ENCODE measurements at regions not wholly inside any gene's neighbourhood (a gene's known extent, or its start where the extent isn't known, plus 50 kb on each side); places are given as distances from the start of the nearest gene placed in this dataset.

DNA sequence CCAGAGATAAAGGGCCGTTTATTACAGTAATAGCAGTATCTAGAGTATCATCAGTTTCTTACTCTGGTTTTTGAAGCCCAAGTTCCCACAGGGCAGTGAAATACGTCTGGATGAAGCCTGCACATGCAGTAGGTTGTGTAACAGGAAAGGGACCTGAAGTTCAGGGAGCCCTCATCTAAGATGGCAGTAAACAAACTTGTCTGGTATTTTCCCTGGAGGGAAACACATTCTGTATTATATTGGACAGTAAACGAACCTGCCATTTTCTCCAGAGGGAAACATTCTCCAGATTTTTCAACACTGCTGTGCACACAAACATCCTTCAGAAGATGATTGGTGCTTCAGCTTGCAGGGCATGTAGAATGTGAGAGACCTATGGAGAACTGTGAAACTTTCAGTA lies 189.9 kb downstream of the TFEC start:
- peaks cover 5% of the 10 kb centered on the region for H3K9me3 Mint-ChIP-seq

DNA sequence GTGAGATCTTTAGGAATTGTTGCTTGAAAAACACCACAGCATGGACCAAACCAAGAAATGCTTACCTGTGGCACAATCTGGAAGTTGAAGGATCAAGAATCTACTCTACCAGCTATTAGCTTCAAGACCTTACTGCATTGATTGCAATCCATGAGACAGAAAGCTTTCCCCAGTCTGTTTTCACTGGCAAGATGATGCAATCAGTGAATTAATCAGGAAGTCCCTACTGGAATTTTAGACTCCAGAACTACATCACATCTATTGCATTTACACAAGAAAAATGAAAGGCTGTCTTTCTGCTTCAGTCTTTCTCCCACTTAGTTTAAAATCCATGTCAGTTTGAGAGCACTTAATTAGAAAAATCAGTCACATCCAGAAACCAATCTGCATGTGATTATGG lies 191.7 kb downstream of the TFEC start:
- Histone ChIP-seq H3K27ac (no peak overlapping the region), H3K4me3 (no peak overlapping the region)
- no peak overlapping the region for H3K27ac Mint-ChIP-seq

More for the DNA sequence above, 189.9 kb downstream of the TFEC start:
- Histone ChIP-seq H3K9ac (no peak overlapping the region), H3K9me3 (ENCODE audit: low read depth) (no peaks in the 10 kb centered on the region), H3K79me2 (ENCODE audit: low read depth) (no peaks in the 10 kb centered on the region), H3F3A (ENCODE audit: low read depth) (no peaks in the 10 kb centered on the region), H3K36me3 (no peaks in the 10 kb centered on the region), H3K27ac (no peak overlapping the region), H3K4me3 (no peak overlapping the region), H4K20me1 (ENCODE audit: low read depth) (no peaks in the 10 kb centered on the region), H3K27me3 (no peaks in the 10 kb centered on the region), H3K4me1 (no peaks in the 10 kb centered on the region), H3K4me2 (no peak overlapping the region), H2AFZ (replicated peaks) (no peak overlapping the region)
- no peaks in the 10 kb centered on the region for H3K4me1 Mint-ChIP-seq
- no peak for TF ChIP-seq EZH2phosphoT487 (IDR thresholded peaks at IDR 0.05)
- TF ChIP-seq, protein P1, sequence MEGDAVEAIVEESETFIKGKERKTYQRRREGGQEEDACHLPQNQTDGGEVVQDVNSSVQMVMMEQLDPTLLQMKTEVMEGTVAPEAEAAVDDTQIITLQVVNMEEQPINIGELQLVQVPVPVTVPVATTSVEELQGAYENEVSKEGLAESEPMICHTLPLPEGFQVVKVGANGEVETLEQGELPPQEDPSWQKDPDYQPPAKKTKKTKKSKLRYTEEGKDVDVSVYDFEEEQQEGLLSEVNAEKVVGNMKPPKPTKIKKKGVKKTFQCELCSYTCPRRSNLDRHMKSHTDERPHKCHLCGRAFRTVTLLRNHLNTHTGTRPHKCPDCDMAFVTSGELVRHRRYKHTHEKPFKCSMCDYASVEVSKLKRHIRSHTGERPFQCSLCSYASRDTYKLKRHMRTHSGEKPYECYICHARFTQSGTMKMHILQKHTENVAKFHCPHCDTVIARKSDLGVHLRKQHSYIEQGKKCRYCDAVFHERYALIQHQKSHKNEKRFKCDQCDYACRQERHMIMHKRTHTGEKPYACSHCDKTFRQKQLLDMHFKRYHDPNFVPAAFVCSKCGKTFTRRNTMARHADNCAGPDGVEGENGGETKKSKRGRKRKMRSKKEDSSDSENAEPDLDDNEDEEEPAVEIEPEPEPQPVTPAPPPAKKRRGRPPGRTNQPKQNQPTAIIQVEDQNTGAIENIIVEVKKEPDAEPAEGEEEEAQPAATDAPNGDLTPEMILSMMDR (IDR thresholded peaks at IDR 0.05) = no peak
- no peaks in the 10 kb centered on the region for H3K36me3 Mint-ChIP-seq
- H3K27ac Mint-ChIP-seq = no peak overlapping the region
- no peaks in the 10 kb centered on the region for H3K27me3 Mint-ChIP-seq (ENCODE audit: insufficient read depth, low read depth)
- no peak for DNase-seq (ENCODE audit: low spot score)
- H3K4me3 Mint-ChIP-seq = no peak overlapping the region

DNA sequence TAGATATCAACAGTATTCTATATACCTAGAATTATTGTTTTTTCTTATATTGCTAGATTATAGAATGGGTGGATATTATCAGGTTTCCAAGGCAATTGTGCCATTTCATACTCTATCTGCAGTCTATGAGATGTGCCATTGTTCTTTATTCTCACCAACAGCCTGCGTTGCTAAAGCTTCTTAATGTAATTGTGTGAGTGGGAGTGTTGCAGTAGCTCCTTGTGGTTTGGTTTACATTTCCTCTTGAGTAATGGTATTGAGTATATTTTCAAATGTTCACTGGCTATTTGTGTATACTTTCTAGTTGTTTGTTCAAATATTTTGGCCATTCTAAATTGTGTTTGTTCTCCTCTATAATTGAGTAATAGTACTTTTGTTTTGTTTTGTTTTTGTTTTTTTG lies 199.2 kb downstream of the TFEC start:
- Mint-ChIP-seq H3K9me3 (peaks cover 3% of the 10 kb centered on the region), H3K4me1 (no peaks in the 10 kb centered on the region), H3K27ac (no peak overlapping the region), H3K4me3 (no peak overlapping the region), H3K27me3 (ENCODE audit: insufficient read depth, low read depth) (peaks cover 3% of the 10 kb centered on the region), H3K36me3 (no peaks in the 10 kb centered on the region)
- Histone ChIP-seq H3K79me2 (ENCODE audit: low read depth) (no peaks in the 10 kb centered on the region), H3K36me3 (no peaks in the 10 kb centered on the region), H3K4me2 (no peak overlapping the region), H3K9ac (no peak overlapping the region), H3K9me3 (ENCODE audit: low read depth) (no peaks in the 10 kb centered on the region), H3K4me1 (peaks cover 13% of the 10 kb centered on the region), H3K27ac (no peak overlapping the region), H2AFZ (replicated peaks) (no peak overlapping the region), H3F3A (ENCODE audit: low read depth) (no peaks in the 10 kb centered on the region), H4K20me1 (ENCODE audit: low read depth) (no peaks in the 10 kb centered on the region), H3K4me3 (no peak overlapping the region), H3K27me3 (no peaks in the 10 kb centered on the region)
- DNase-seq (ENCODE audit: low spot score) = no peak
- TF ChIP-seq, protein P1 (IDR thresholded peaks at IDR 0.05) = no peak
- TF ChIP-seq EZH2phosphoT487 (IDR thresholded peaks at IDR 0.05) (no peak), EZH2 (IDR thresholded peaks at IDR 0.05) (no peak)

More for the DNA sequence above, 191.7 kb downstream of the TFEC start:
- Histone ChIP-seq H3K79me2 (ENCODE audit: low read depth) (no peaks in the 10 kb centered on the region), H3K9me3 (ENCODE audit: low read depth) (no peaks in the 10 kb centered on the region), H3K9ac (no peak overlapping the region), H3F3A (ENCODE audit: low read depth) (no peaks in the 10 kb centered on the region), H4K20me1 (ENCODE audit: low read depth) (no peaks in the 10 kb centered on the region), H2AFZ (replicated peaks) (no peak overlapping the region), H3K4me1 (no peaks in the 10 kb centered on the region), H3K36me3 (no peaks in the 10 kb centered on the region), H3K27me3 (no peaks in the 10 kb centered on the region), H3K4me2 (no peak overlapping the region)
- no peak for TF ChIP-seq EZH2phosphoT487 (IDR thresholded peaks at IDR 0.05)
- TF ChIP-seq EZH2 (IDR thresholded peaks at IDR 0.05) = no peak
- TF ChIP-seq, protein P1 (IDR thresholded peaks at IDR 0.05) = no peak
- Mint-ChIP-seq H3K4me3 (no peak overlapping the region), H3K36me3 (no peaks in the 10 kb centered on the region), H3K27me3 (ENCODE audit: insufficient read depth, low read depth) (no peaks in the 10 kb centered on the region), H3K4me1 (no peaks in the 10 kb centered on the region), H3K9me3 (no peaks in the 10 kb centered on the region)
- DNase-seq (ENCODE audit: low spot score) = no peak
